CD4-positive, CD25-positive, alpha-beta regulatory T cell (primary cell): ENCODE measurements at regions not wholly inside any gene's neighbourhood (a gene's known extent, or its start where the extent isn't known, plus 50 kb on each side); places are given as distances from the start of the nearest gene placed in this dataset.

Experiments used
- ATAC-seq, 2 donors: fragments of 150-1000 bp; cut with Tn5 transposase; one replicate each; pipeline ENCODE4 v1.10.0; 2021; ENCODE audit warnings: low read depth in 2 of 2, moderate number of reproducible peaks in 2 of 2, moderate library complexity in 1 of 2
- DNase-seq, 3 donors: peaks; one replicate each; pipeline versions ENCODE4 v3.0.0 to v3.0.0-alpha.2; 2012 to 2022; ENCODE audit warnings: mixed read lengths in 1 of 3
- H3K27ac ChIP-seq: one replicate; pipeline ENCODE4 v1.7.0; 2013; ENCODE audit warnings: mild to moderate bottlenecking, low read length; ENCODE audit not compliant: insufficient read depth, poor library complexity, severe bottlenecking
- H3K27me3 ChIP-seq: one replicate; pipeline ENCODE4 v1.7.0; 2013; ENCODE audit warnings: low read length; ENCODE audit not compliant: control insufficient read depth, insufficient read depth
- H3K36me3 ChIP-seq: one replicate; pipeline ENCODE4 v1.7.0; 2013; ENCODE audit warnings: mild to moderate bottlenecking, low read length, moderate library complexity; ENCODE audit not compliant: control insufficient read depth, insufficient read depth
- H3K4me1 ChIP-seq: 2 replicates; pipeline ENCODE4 v1.7.0; 2013; ENCODE audit warnings: mild to moderate bottlenecking, low read length; ENCODE audit not compliant: insufficient read depth, control insufficient read depth, poor library complexity, severe bottlenecking
- H3K4me3 ChIP-seq: one replicate; pipeline ENCODE4 v1.7.0; 2013; ENCODE audit warnings: low read depth, mild to moderate bottlenecking, low read length, moderate library complexity
- H3K9me3 ChIP-seq, 2 experiments: 1 replicate in 1 of 2; 2 replicates in 1 of 2; pipeline ENCODE4 v1.7.0; 2013; ENCODE audit warnings: low read length in 2 of 2, mild to moderate bottlenecking in 1 of 2, moderate library complexity in 1 of 2; ENCODE audit not compliant: control insufficient read depth in 2 of 2
- H3K27ac Mint-ChIP-seq, 3 donors: one replicate each; pipeline ENCODE4 v1.8.0; 2020 to 2022; ENCODE audit warnings: mild to moderate bottlenecking in 3 of 3, mixed read lengths in 3 of 3, moderate library complexity in 2 of 3
- H3K27me3 Mint-ChIP-seq: one replicate; pipeline ENCODE4 v1.8.0; 2022; ENCODE audit warnings: mild to moderate bottlenecking, mixed read lengths
- H3K36me3 Mint-ChIP-seq: one replicate; pipeline ENCODE4 v1.8.0; 2020; ENCODE audit warnings: mixed read lengths
- H3K4me1 Mint-ChIP-seq, 4 donors: one replicate each; pipeline ENCODE4 v1.8.0; 2020 to 2022; ENCODE audit warnings: mixed read lengths in 4 of 4, mild to moderate bottlenecking in 1 of 4
- H3K4me3 Mint-ChIP-seq, 4 donors: one replicate each; pipeline ENCODE4 v1.8.0; 2020 to 2022; ENCODE audit warnings: mild to moderate bottlenecking in 4 of 4, mixed read lengths in 4 of 4, moderate library complexity in 3 of 4
- H3K9me3 Mint-ChIP-seq, 7 donors: one replicate each; pipeline ENCODE4 v1.8.0; 2020 to 2022; ENCODE audit warnings: mixed read lengths in 7 of 7, mild to moderate bottlenecking in 3 of 7, moderate library complexity in 2 of 7

DNA sequence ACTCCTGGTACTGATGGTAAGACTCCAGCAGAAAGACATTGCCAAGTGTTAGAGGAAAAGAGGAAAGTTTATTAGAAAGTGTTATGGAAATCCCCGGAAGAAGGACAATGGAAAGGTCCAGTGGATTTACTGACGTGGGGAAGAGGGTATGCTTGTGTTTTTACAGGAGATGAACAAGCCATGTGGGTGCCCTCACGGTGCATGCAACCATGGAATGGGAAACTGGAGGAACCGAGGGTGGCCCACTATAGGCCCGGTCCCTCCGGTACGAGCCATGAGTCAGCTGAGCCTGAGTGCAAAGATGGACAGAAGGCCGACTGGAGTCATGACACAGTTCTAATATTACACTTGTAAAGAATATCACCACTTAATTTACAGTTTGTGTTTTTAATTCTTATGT is 123.3 kb upstream of the ZCCHC13 start:
- Mint-ChIP-seq H3K4me1 (no peaks in the 10 kb centered on the region), H3K27ac (no peak overlapping the region), H3K9me3 (peaks cover 0 to 2% (median 0%) of the 10 kb centered on the region in 7 donors), H3K27me3 (no peaks in the 10 kb centered on the region), H3K4me3 (no peak overlapping the region), H3K36me3 (no peaks in the 10 kb centered on the region)
- Histone ChIP-seq H3K36me3 (no peaks in the 10 kb centered on the region), H3K27me3 (no peaks in the 10 kb centered on the region), H3K9me3 (no peaks in the 10 kb centered on the region), H3K4me3 (no peak overlapping the region), H3K4me1 (no peaks in the 10 kb centered on the region), H3K27ac (no peak overlapping the region)
- ATAC-seq (no peak), DNase-seq (no peak)

DNA sequence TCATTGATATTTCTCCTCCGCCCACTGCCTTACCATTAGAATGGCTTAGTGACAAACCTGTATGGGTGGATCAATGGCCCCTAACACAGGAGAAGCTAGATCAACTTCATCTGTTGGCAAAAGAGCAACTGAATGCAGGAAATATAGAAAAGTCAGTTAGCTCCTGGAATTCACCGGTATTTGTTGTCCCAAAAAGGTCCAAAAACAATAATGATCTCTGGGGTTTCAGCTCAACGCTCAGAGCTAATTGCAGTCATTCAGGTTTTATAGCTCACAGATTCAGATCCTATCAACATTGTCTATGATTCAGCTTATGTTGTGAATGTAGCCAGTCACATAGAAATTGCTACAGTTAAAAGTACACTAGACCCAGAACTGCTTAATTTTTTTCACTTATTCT is 124.0 kb upstream of the ZCCHC13 start:
- H3K27me3 Mint-ChIP-seq = no peaks in the 10 kb centered on the region
- peaks cover 0 to 2% (median 0%) of the 10 kb centered on the region in 7 donors for H3K9me3 Mint-ChIP-seq
- no peaks in the 10 kb centered on the region for H3K36me3 Mint-ChIP-seq
- Histone ChIP-seq H3K27me3 (no peaks in the 10 kb centered on the region), H3K9me3 (no peaks in the 10 kb centered on the region), H3K27ac (no peak overlapping the region), H3K36me3 (no peaks in the 10 kb centered on the region), H3K4me1 (no peaks in the 10 kb centered on the region), H3K4me3 (no peak overlapping the region)
- no peak overlapping the region for H3K4me3 Mint-ChIP-seq
- ATAC-seq (no peak), DNase-seq (no peak)
- H3K4me1 Mint-ChIP-seq = no peaks in the 10 kb centered on the region
- H3K27ac Mint-ChIP-seq = no peak overlapping the region

DNA sequence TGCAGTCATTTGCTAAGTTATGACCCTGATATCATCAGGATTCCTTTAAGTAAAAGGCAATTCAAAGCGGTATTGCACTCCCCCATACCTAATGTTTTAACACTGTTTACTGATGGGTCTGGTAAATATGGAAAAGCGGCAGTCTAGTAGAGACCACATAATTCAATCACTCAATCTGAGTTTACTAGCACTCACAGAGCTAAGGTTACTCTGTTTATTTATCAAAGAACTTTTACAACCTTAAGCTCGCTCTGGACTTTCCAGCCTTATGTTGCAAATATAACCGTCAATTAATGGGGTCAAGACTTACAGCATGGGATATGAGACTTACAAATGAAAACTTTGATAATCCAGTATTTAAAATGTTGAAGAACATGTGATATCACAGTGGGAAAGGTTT is 124.5 kb upstream of the ZCCHC13 start:
- DNase-seq = no peak
- Histone ChIP-seq H3K9me3 (no peaks in the 10 kb centered on the region), H3K27me3 (no peaks in the 10 kb centered on the region), H3K36me3 (no peaks in the 10 kb centered on the region), H3K27ac (no peak overlapping the region), H3K4me1 (no peaks in the 10 kb centered on the region), H3K4me3 (no peak overlapping the region)
- Mint-ChIP-seq H3K36me3 (no peaks in the 10 kb centered on the region), H3K27me3 (no peaks in the 10 kb centered on the region), H3K4me3 (no peak overlapping the region), H3K9me3 (peaks cover 0 to 3% (median 2%) of the 10 kb centered on the region in 7 donors), H3K27ac (no peak overlapping the region), H3K4me1 (no peaks in the 10 kb centered on the region)
- ATAC-seq = no peak

DNA sequence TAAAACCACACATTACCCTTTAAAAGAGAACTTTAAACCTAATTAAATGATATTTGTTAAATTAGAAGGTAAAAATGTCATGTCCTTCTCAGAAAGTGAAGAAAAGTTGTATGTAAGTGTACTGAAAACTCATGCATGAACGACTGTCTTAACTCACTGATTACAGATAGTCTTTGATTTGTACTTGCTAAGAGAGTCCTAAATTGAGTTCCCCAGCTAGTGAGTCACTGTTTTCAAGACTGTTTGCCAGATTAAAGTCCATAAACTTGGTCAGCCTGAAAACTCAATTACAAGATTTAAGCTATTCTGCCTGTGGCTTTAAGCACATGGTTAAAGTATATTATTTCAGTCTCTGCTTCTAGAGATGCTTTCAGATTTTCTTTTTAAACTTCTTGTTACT is 124.9 kb upstream of the ZCCHC13 start:
- H3K27me3 Mint-ChIP-seq = no peaks in the 10 kb centered on the region
- no peaks in the 10 kb centered on the region for H3K36me3 Mint-ChIP-seq
- Histone ChIP-seq H3K4me3 (no peak overlapping the region), H3K9me3 (no peaks in the 10 kb centered on the region), H3K36me3 (no peaks in the 10 kb centered on the region), H3K4me1 (no peaks in the 10 kb centered on the region), H3K27me3 (no peaks in the 10 kb centered on the region), H3K27ac (no peak overlapping the region)
- H3K9me3 Mint-ChIP-seq = peaks cover 0 to 6% (median 3%) of the 10 kb centered on the region in 7 donors
- H3K27ac Mint-ChIP-seq = no peak overlapping the region
- DNase-seq (no peak), ATAC-seq (no peak)
- H3K4me3 Mint-ChIP-seq = no peak overlapping the region
- H3K4me1 Mint-ChIP-seq = no peaks in the 10 kb centered on the region

DNA sequence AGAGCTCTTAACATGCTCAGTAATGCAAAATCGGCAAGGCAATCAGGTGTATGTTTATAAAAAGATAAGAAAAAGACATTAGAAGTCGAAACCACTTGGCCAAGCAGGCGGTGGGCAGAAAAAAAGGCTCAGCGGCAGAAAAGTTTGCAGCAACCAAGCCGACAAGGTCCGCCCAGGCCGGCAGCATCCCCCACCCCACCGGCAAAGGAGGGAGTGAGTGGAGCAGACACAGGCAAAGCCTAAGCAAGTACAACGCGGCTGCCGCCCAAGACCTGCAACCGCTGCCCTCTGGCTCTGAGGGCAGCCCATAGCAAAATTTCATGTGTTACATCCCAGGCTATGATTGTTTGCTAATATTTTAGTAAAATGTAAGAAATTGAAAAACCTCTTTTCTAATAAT is 125.4 kb upstream of the ZCCHC13 start:
- Mint-ChIP-seq H3K4me3 (no peak overlapping the region), H3K9me3 (peaks cover 0 to 6% (median 3%) of the 10 kb centered on the region in 7 donors), H3K27me3 (no peaks in the 10 kb centered on the region), H3K27ac (no peak overlapping the region), H3K4me1 (no peaks in the 10 kb centered on the region), H3K36me3 (no peaks in the 10 kb centered on the region)
- Histone ChIP-seq H3K27me3 (no peaks in the 10 kb centered on the region), H3K27ac (no peak overlapping the region), H3K36me3 (no peaks in the 10 kb centered on the region), H3K4me3 (no peak overlapping the region), H3K9me3 (no peaks in the 10 kb centered on the region), H3K4me1 (no peaks in the 10 kb centered on the region)
- DNase-seq (no peak), ATAC-seq (no peak)

DNA sequence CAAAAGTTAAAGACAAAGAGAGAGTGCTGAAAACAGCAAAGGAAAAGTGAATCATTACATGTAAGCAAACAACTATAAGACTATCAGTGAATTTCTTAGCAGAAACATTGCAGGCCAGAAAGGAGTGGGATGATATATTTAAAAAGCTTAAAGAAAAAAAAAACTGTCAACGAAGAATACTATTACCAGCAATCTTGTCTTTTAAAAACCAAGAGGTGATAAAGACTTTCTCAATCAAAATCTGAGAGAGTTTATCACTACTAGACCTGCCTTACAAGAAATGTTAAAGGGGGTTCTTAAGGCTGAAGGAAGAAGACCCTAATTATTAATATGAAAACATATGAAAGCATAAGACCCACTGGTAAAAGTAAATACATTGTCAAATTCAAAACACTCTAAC is 132.5 kb upstream of the ZCCHC13 start:
- Mint-ChIP-seq H3K4me1 (no peaks in the 10 kb centered on the region), H3K36me3 (peaks cover 6% of the 10 kb centered on the region), H3K27ac (no peak overlapping the region), H3K27me3 (no peaks in the 10 kb centered on the region), H3K9me3 (peaks cover 0 to 20% (median 7%) of the 10 kb centered on the region in 7 donors), H3K4me3 (no peak overlapping the region)
- Histone ChIP-seq H3K9me3 (peaks cover 0 to 12% of the 10 kb centered on the region in 2 experiments), H3K36me3 (no peaks in the 10 kb centered on the region), H3K27me3 (no peaks in the 10 kb centered on the region), H3K4me1 (no peaks in the 10 kb centered on the region), H3K27ac (no peak overlapping the region), H3K4me3 (no peak overlapping the region)
- ATAC-seq (no peak), DNase-seq (no peak)

DNA sequence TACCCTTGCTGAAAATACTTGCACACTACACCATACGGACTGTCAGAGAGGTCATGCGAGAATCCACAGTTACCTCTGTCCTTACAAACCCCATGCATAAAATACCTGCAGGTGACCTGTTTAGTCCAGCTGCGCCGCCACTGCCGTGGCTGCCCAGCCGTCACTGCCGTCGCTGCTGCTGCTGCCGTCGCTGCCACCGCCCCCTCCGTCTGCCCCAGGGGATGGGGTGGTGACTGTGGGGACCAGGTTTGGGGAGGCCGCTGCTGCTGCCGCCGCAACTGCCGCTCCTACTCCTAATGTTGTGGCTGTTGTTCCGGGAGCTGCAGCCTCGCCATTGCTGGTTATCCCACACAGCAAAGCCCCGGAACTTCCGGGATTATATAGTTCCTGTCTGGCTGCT is 141.8 kb upstream of the ZCCHC13 start:
- no peak overlapping the region for H3K4me3 Mint-ChIP-seq
- DNase-seq = no peak
- H3K27ac Mint-ChIP-seq = no peak overlapping the region
- Histone ChIP-seq H3K36me3 (no peaks in the 10 kb centered on the region), H3K27me3 (no peaks in the 10 kb centered on the region), H3K9me3 (no peaks in the 10 kb centered on the region), H3K4me3 (no peak overlapping the region), H3K27ac (no peak overlapping the region), H3K4me1 (no peaks in the 10 kb centered on the region)
- H3K36me3 Mint-ChIP-seq = no peaks in the 10 kb centered on the region
- no peaks in the 10 kb centered on the region for H3K27me3 Mint-ChIP-seq
- ATAC-seq = no peak
- peaks cover 0 to 3% (median 0%) of the 10 kb centered on the region in 7 donors for H3K9me3 Mint-ChIP-seq
- H3K4me1 Mint-ChIP-seq = no peaks in the 10 kb centered on the region

DNA sequence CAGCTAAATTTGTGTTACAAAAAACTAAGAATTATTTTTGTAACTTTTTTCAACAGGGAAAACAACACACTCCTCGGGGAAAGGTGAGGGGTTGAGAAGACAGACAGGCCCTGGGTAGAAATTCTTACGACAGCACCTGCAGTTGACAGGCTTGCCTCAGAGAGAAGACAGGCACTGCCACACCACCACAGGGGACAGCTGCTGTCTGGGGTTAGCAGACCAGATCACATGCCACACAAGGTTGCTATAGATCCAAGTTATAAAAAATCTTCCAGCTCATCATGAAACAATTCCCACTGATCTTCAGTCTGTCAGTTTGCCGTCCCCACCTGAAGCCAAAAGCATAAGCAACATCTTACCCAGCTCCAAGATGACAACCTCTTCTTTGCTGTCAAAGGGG is 143.2 kb upstream of the ZCCHC13 start:
- Mint-ChIP-seq H3K36me3 (no peaks in the 10 kb centered on the region), H3K4me3 (no peak overlapping the region), H3K27ac (no peak overlapping the region), H3K4me1 (no peaks in the 10 kb centered on the region), H3K9me3 (peaks cover 0 to 3% (median 0%) of the 10 kb centered on the region in 7 donors), H3K27me3 (no peaks in the 10 kb centered on the region)
- H3K27ac ChIP-seq = no peak overlapping the region
- no peak overlapping the region for H3K4me3 ChIP-seq
- H3K4me1 ChIP-seq = no peaks in the 10 kb centered on the region
- ATAC-seq (no peak), DNase-seq (no peak)
- H3K36me3 ChIP-seq = no peaks in the 10 kb centered on the region
- no peaks in the 10 kb centered on the region for H3K27me3 ChIP-seq
- H3K9me3 ChIP-seq = no peaks in the 10 kb centered on the region
